Thyroid gland (tissue), 4 donors: ENCODE measurements at regions not wholly inside any gene's neighbourhood (a gene's known extent, or its start where the extent isn't known, plus 50 kb on each side); places are given as distances from the start of the nearest gene placed in this dataset.

Experiments used
- DNase-seq, 2 donors: peaks; one replicate each; pipeline ENCODE4 v3.0.0-alpha.2; 2019
- H3K27ac ChIP-seq, 3 donors: fragments of 200-600 bp; sonication (generic); 1 replicate in 2 of 3; 2 replicates in 1 of 3; pipeline ENCODE4 v1.5.1; 2016 to 2019; ENCODE audit warnings: mild to moderate bottlenecking in 1 of 3, moderate library complexity in 1 of 3
- H3K27me3 ChIP-seq: fragments of 200-600 bp; sonication (generic); one replicate; pipeline ENCODE4 v1.5.1; 2019
- H3K36me3 ChIP-seq, 2 donors: fragments of 200-600 bp; sonication (generic); one replicate each; pipeline ENCODE4 v1.5.1; 2016 to 2019
- H3K4me1 ChIP-seq, 2 donors: fragments of 200-600 bp; sonication (generic); one replicate each; pipeline ENCODE4 v1.5.1; 2017 to 2019
- H3K4me3 ChIP-seq, 3 donors: fragments of 200-600 bp; sonication (generic); replicated peaks in 1 of 3; 1 replicate in 2 of 3; 2 replicates in 1 of 3; pipeline ENCODE4 v1.5.1; 2016; ENCODE audit warnings: mild to moderate bottlenecking in 1 of 3
- H3K9me3 ChIP-seq: fragments of 200-600 bp; sonication (generic); one replicate; pipeline ENCODE4 v1.5.1; 2017
- CTCF ChIP-seq, 6 experiments: fragments of 200-600 bp in 3 of 6; fragments of 450-650 bp in 3 of 6; sonication (generic) in 3 of 6; IDR thresholded peaks; one replicate each; pipeline ENCODE4 v1.5.1; 2016 to 2019; ENCODE audit warnings: antibody characterized with exemption in 6 of 6, mild to moderate bottlenecking in 2 of 6, inconsistent platforms in 1 of 6, moderate library complexity in 1 of 6
- POLR2A ChIP-seq, 2 donors: fragments of 450-650 bp; IDR thresholded peaks; one replicate each; pipeline ENCODE4 v1.6.1; 2017; ENCODE audit warnings: antibody characterized with exemption in 2 of 2, mild to moderate bottlenecking in 2 of 2, moderate library complexity in 1 of 2
- WGBS, 2 donors: methylation state at CpG; one replicate each; pipeline ENCODE4 v1.1.5; 2017; 5-methylcytosine and 5-hydroxymethylcytosine counted together
- intact Hi-C: fragments of 100-400 bp; cut with DNase I; formaldehyde crosslinking; loops from one replicate; pipeline ENCODE4 v1.15.1; 2023

- DNase-seq, result no peak
- intact Hi-C loops, result no loop called here
- Histone ChIP-seq H3K36me3 (no peaks in the 10 kb centered on the region), H3K27me3 (no peaks in the 10 kb centered on the region), H3K4me3 (no peak overlapping the region), H3K9me3 (no peaks in the 10 kb centered on the region), H3K4me1 (no peaks in the 10 kb centered on the region), H3K27ac (no peak overlapping the region)
- no peak for TF ChIP-seq POLR2A (IDR thresholded peaks at IDR 0.05)
- TF ChIP-seq CTCF (IDR thresholded peaks at IDR 0.05), result no peak
- WGBS, 2 donors, result 21 to 23% methylated on average over 13 of the region's 13 CpGs
Observed at GRCh38 chr12:128091101-128091720, 175.8 kb upstream of the TMEM132C start.

GRCh38 chr12:128091951-128092382 lies 175.0 kb upstream of the TMEM132C start:
- 21 to 35% methylated on average over 9 of the region's 9 CpGs for WGBS, 2 donors
- no peaks in the 10 kb centered on the region for H3K4me1 ChIP-seq
- H3K27ac ChIP-seq, result no peak overlapping the region
- no peak overlapping the region for H3K4me3 ChIP-seq
- no peak for TF ChIP-seq CTCF (IDR thresholded peaks at IDR 0.05)
- TF ChIP-seq POLR2A (IDR thresholded peaks at IDR 0.05), result no peak
- intact Hi-C loops, result no loop called here
- DNase-seq, result no peak
- H3K9me3 ChIP-seq, result no peaks in the 10 kb centered on the region
- H3K27me3 ChIP-seq, result no peaks in the 10 kb centered on the region
- H3K36me3 ChIP-seq, result no peaks in the 10 kb centered on the region

GRCh38 chr12:128098730-128099129 lies 168.2 kb upstream of the TMEM132C start:
- no peaks in the 10 kb centered on the region for H3K9me3 ChIP-seq
- intact Hi-C loops, result no loop called here
- TF ChIP-seq CTCF (IDR thresholded peaks at IDR 0.05), result no peak
- no peak for TF ChIP-seq POLR2A (IDR thresholded peaks at IDR 0.05)
- WGBS, 2 donors, result 77 to 80% methylated on average over 7 of the region's 7 CpGs
- no peaks in the 10 kb centered on the region for H3K4me1 ChIP-seq
- no peak for DNase-seq
- no peaks in the 10 kb centered on the region for H3K36me3 ChIP-seq
- no peak overlapping the region for H3K4me3 ChIP-seq
- no peaks in the 10 kb centered on the region for H3K27me3 ChIP-seq
- H3K27ac ChIP-seq, result no peak overlapping the region

GRCh38 chr12:128103152-128103551 lies 163.8 kb upstream of the TMEM132C start:
- H3K4me3 ChIP-seq, result no peak overlapping the region
- H3K27me3 ChIP-seq, result no peaks in the 10 kb centered on the region
- H3K27ac ChIP-seq, result no peak overlapping the region
- 81 to 85% methylated on average over 6 of the region's 6 CpGs for WGBS, 2 donors
- DNase-seq, result no peak
- H3K9me3 ChIP-seq, result no peaks in the 10 kb centered on the region
- TF ChIP-seq CTCF (IDR thresholded peaks at IDR 0.05) (no peak), POLR2A (IDR thresholded peaks at IDR 0.05) (no peak)
- no peaks in the 10 kb centered on the region for H3K36me3 ChIP-seq
- intact Hi-C loops, result no loop called here
- H3K4me1 ChIP-seq, result no peaks in the 10 kb centered on the region

GRCh38 chr12:128109236-128109635 lies 157.7 kb upstream of the TMEM132C start:
- DNase-seq, result no peak
- 86 to 93% methylated on average over 10 of the region's 10 CpGs for WGBS, 2 donors
- intact Hi-C loops, result no loop called here
- H3K4me3 ChIP-seq, result no peak overlapping the region
- H3K4me1 ChIP-seq, result no peaks in the 10 kb centered on the region
- H3K36me3 ChIP-seq, result no peaks in the 10 kb centered on the region
- TF ChIP-seq CTCF (IDR thresholded peaks at IDR 0.05) (no peak), POLR2A (IDR thresholded peaks at IDR 0.05) (no peak)
- H3K9me3 ChIP-seq, result no peaks in the 10 kb centered on the region
- H3K27ac ChIP-seq, result no peak overlapping the region
- no peaks in the 10 kb centered on the region for H3K27me3 ChIP-seq
